ENCODE measurements at regions not wholly inside any gene's neighbourhood (a gene's known extent, or its start where the extent isn't known, plus 50 kb on each side); places are given as distances from the start of the nearest gene placed in this dataset.

DNA sequence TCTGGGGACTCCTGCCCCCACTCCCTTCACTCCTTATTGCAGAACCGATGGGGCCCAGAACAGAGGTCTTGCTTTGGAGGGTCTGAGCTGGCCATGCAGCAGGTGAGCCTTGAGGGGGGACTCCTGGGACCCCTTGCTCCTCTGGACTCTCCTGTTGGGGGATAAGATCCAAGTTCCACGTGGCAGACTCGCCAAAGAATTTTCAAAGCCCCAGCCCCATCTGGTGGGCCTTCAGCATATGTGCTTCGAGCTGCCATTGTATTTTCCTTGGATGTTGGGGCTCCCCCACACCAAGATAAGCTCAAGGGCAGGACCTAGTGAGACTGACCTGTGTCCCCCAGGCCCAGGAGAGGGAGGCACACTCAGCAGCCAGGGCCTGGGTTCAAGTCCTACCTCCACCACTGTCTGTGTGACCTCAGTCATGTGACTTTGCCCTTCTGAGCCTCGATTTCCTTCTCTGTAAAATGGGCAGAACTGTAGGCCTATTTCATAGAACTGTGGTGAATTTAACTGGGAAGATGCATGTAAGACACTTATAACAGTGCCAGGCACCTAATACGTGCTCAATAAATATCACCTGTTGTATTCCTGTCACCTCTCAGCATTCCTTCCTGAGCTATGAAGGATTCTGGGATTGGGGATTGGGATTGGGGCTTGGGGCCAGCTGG lies 115.5 kb downstream of the VEGFA start:
- TF ChIP-seq, protein P1, sequence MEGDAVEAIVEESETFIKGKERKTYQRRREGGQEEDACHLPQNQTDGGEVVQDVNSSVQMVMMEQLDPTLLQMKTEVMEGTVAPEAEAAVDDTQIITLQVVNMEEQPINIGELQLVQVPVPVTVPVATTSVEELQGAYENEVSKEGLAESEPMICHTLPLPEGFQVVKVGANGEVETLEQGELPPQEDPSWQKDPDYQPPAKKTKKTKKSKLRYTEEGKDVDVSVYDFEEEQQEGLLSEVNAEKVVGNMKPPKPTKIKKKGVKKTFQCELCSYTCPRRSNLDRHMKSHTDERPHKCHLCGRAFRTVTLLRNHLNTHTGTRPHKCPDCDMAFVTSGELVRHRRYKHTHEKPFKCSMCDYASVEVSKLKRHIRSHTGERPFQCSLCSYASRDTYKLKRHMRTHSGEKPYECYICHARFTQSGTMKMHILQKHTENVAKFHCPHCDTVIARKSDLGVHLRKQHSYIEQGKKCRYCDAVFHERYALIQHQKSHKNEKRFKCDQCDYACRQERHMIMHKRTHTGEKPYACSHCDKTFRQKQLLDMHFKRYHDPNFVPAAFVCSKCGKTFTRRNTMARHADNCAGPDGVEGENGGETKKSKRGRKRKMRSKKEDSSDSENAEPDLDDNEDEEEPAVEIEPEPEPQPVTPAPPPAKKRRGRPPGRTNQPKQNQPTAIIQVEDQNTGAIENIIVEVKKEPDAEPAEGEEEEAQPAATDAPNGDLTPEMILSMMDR (conservative IDR thresholded peaks at IDR 0.05; ENCODE audit: low read length), result no peak
- TF ChIP-seq EZH2phosphoT487 (IDR thresholded peaks at IDR 0.05; ENCODE audit: borderline replicate concordance), result no peak
